HCT116 (cell line): ENCODE measurements at regions not wholly inside any gene's neighbourhood (a gene's known extent, or its start where the extent isn't known, plus 50 kb on each side); places are given as distances from the start of the nearest gene placed in this dataset.
"Not testable (repeated sequence)": the region's sequence is repeated elsewhere in the genome, so short reads cannot be mapped to it uniquely, and the experiment has no call there.

ENCODE experiments used
- ATAC-seq: fragments of 200-7000 bp; cut with Tn5 transposase; 2 replicates; pipeline ENCODE4 v1.9.1; 2020; ENCODE audit warnings: mild to moderate bottlenecking, moderate library complexity
- BruUV-seq: library from RNA; stranded (reverse); fragments of 400-500 nt; replicated peaks from 2 replicates; lab custom pipeline; 2021; lab: Mats Ljungman, UMichigan
- CTCF ChIA-PET: fragments of 300-600 bp; sonication (Branson Sonifier 250); formaldehyde crosslinking; loops from one replicate; lab custom pipeline; 2021; ENCODE audit warnings: antibody characterized with exemption; lab: Charles Lee
- POLR2A ChIA-PET: fragments of 300-600, 350-600 bp; sonication (Branson Sonifier 250); formaldehyde crosslinking; loops from one replicate; lab custom pipeline; 2021; ENCODE audit warnings: antibody characterized with exemption; lab: Charles Lee
- RAD21 ChIA-PET, 2 experiments: fragments of 300-600 bp; sonication (Branson Sonifier 250); formaldehyde crosslinking; loops; one replicate each; lab custom pipeline; 2023; ENCODE audit warnings: low total read pairs in 2 of 2; ENCODE audit not compliant: uncharacterized antibody in 2 of 2, unreplicated experiment in 2 of 2, low non-redundant PET in 1 of 2; lab: Charles Lee
- DNase-seq: peaks from one replicate; pipeline ENCODE4 v3.0.0-alpha.2; 2010; ENCODE audit warnings: low read depth, low spot score
- H2AFZ ChIP-seq: fragments of 200-600 bp; shearing (Covaris generic), sonication (generic); 2 replicates; pipeline ENCODE4 v1.6.1; 2017; ENCODE audit warnings: low read depth, mixed run types, mixed read lengths, antibody characterized with exemption, low read length; ENCODE audit not compliant: poor library complexity, severe bottlenecking
- H3K27ac ChIP-seq: 2 replicates; pipeline ENCODE4 v1.5.1; 2012; ENCODE audit warnings: low read depth, low read length
- H3K27me3 ChIP-seq: fragments of 200-600 bp; sonication (generic); 2 replicates; pipeline ENCODE4 v1.6.1; 2016; ENCODE audit warnings: mixed run types, low read length, mixed read lengths; ENCODE audit not compliant: insufficient read depth
- H3K36me3 ChIP-seq, 2 experiments: fragments of 200-500 bp in 1 of 2; fragments of 200-600 bp in 1 of 2; sonication (Bioruptor generic) in 1 of 2; sonication (generic) in 1 of 2; 2 replicates each; pipeline versions ENCODE4 v1.5.1 to v1.6.1; 2014 to 2016; ENCODE audit warnings: low read length in 2 of 2, inconsistent platforms in 1 of 2, mixed read lengths in 1 of 2, mixed run types in 1 of 2; ENCODE audit not compliant: insufficient read depth in 2 of 2, control insufficient read depth in 1 of 2
- H3K4me1 ChIP-seq, 2 experiments: fragments of 200-600 bp in 1 of 2; sonication (generic) in 1 of 2; 2 replicates each; pipeline versions ENCODE4 v1.5.1 to v1.6.1; 2012 to 2017; ENCODE audit warnings: low read length in 2 of 2, inconsistent platforms in 1 of 2, mild to moderate bottlenecking in 1 of 2, mixed read lengths in 1 of 2, mixed run types in 1 of 2, moderate library complexity in 1 of 2; ENCODE audit not compliant: insufficient read depth in 2 of 2, control insufficient read depth in 1 of 2
- H3K4me2 ChIP-seq: fragments of 200-600 bp; sonication (generic); 2 replicates; pipeline ENCODE4 v1.6.1; 2017; ENCODE audit warnings: mixed run types, low read length, mixed read lengths
- H3K4me3 ChIP-seq, 2 experiments: fragments of 200-600 bp in 1 of 2; sonication (generic) in 1 of 2; replicated peaks in 1 of 2; 2 replicates each; pipeline ENCODE4 v1.5.1; 2011 to 2016; ENCODE audit warnings: low read length in 2 of 2, control low read depth in 1 of 2, low read depth in 1 of 2, mild to moderate bottlenecking in 1 of 2, mixed read lengths in 1 of 2, mixed run types in 1 of 2
- H3K79me2 ChIP-seq: fragments of 200-600 bp; sonication (generic); 2 replicates; pipeline ENCODE4 v1.6.1; 2017; ENCODE audit warnings: mild to moderate bottlenecking, mixed run types, low read length, moderate library complexity, mixed read lengths; ENCODE audit not compliant: insufficient read depth
- H3K9ac ChIP-seq: fragments of 200-600 bp; sonication (generic); 2 replicates; pipeline ENCODE4 v1.6.1; 2016; ENCODE audit warnings: low read length, mixed read lengths
- H3K9me2 ChIP-seq: fragments of 200-600 bp; sonication (generic), shearing (Covaris generic); 2 replicates; pipeline ENCODE4 v1.6.1; 2017; ENCODE audit warnings: mixed run types, mild to moderate bottlenecking, moderate library complexity; ENCODE audit not compliant: insufficient read depth
- H3K9me3 ChIP-seq, 2 experiments: fragments of 200-500 bp in 1 of 2; fragments of 200-600 bp in 1 of 2; sonication (Bioruptor generic) in 1 of 2; sonication (generic) in 1 of 2; 2 replicates each; pipeline ENCODE4 v1.6.1; 2014 to 2017; ENCODE audit warnings: low read length in 2 of 2, mixed read lengths in 2 of 2, inconsistent platforms in 1 of 2, low read depth in 1 of 2, mild to moderate bottlenecking in 1 of 2, mixed run types in 1 of 2, moderate library complexity in 1 of 2; ENCODE audit not compliant: control insufficient read depth in 1 of 2, insufficient read depth in 1 of 2
- H4K20me1 ChIP-seq: fragments of 200-600 bp; sonication (generic), shearing (Covaris generic); 2 replicates; pipeline ENCODE4 v1.6.1; 2017; ENCODE audit warnings: mixed run types, mild to moderate bottlenecking, moderate library complexity; ENCODE audit not compliant: insufficient read depth
- CBX3 ChIP-seq: IDR thresholded peaks from 2 replicates; pipeline ENCODE4 v1.6.1; 2012; ENCODE audit warnings: low read depth
- POLR2A ChIP-seq: IDR thresholded peaks from 2 replicates; pipeline ENCODE4 v1.7.0; 2011; ENCODE audit warnings: borderline replicate concordance; ENCODE audit not compliant: insufficient read depth, insufficient read length; ENCODE audit errors: extremely low read depth
- ZNF274 ChIP-seq: fragments of 200-500 bp; sonication (Bioruptor generic); IDR thresholded peaks from 2 replicates; pipeline ENCODE4 v1.6.1; 2014; ENCODE audit warnings: mild to moderate bottlenecking, low read depth, low read length, inconsistent platforms
- intact Hi-C: fragments of 100-400 bp; cut with micrococcal nuclease; formaldehyde crosslinking; loops from 2 replicates; pipeline ENCODE4 v1.10.0; 2022

GRCh38 chr1:87433101-87433500, 104.4 kb downstream of the LMO4 start:
- BruUV-seq, DNase-seq, H3K27ac ChIP-seq, H4K20me1 ChIP-seq, ATAC-seq, H3K9ac ChIP-seq, H3K36me3 ChIP-seq, CTCF ChIA-PET, H3K4me1 ChIP-seq, RAD21 ChIA-PET, H3K9me3 ChIP-seq, H3K4me2 ChIP-seq, H3K4me3 ChIP-seq, H3K27me3 ChIP-seq, H3K79me2 ChIP-seq, intact Hi-C loops, POLR2A ChIA-PET, H2AFZ ChIP-seq, H3K9me2 ChIP-seq: not testable (repeated sequence)

- H3K9me2 ChIP-seq = no peaks in the 10 kb centered on the region
- ATAC-seq (no peak), DNase-seq (no peak)
- POLR2A ChIA-PET = no interaction called here
- H3K9me3 ChIP-seq = no peaks in the 10 kb centered on the region
- RAD21 ChIA-PET = no interaction called here
- H3K4me1 ChIP-seq = no peaks in the 10 kb centered on the region
- no peaks in the 10 kb centered on the region for H3K27me3 ChIP-seq
- no peaks in the 10 kb centered on the region for H3K79me2 ChIP-seq
- no peak overlapping the region for H2AFZ ChIP-seq
- intact Hi-C loops = no loop called here
- H4K20me1 ChIP-seq = no peaks in the 10 kb centered on the region
- CTCF ChIA-PET = no interaction called here
- H3K36me3 ChIP-seq = no peaks in the 10 kb centered on the region
- H3K9ac ChIP-seq = no peak overlapping the region
- no TSS peak for BruUV-seq
- TF ChIP-seq CBX3 (no peak), POLR2A (no peak), ZNF274 (no peak)
- H3K4me2 ChIP-seq = no peak overlapping the region
- H3K27ac ChIP-seq = no peak overlapping the region
- H3K4me3 ChIP-seq = no peak overlapping the region
Observed at GRCh38 chr1:87435484-87435883, 106.8 kb downstream of the LMO4 start.

- not testable (repeated sequence) for H3K9ac ChIP-seq
Observed at GRCh38 chr1:87436115-87436514, 107.4 kb downstream of the LMO4 start.

More at GRCh38 chr1:87436115-87436514, 107.4 kb downstream of the LMO4 start:
- H3K4me2 ChIP-seq, H3K79me2 ChIP-seq, H3K27me3 ChIP-seq, CTCF ChIA-PET, RAD21 ChIA-PET, POLR2A ChIA-PET, H3K9me3 ChIP-seq, H3K27ac ChIP-seq, H3K36me3 ChIP-seq, DNase-seq, intact Hi-C loops, H3K4me1 ChIP-seq, H2AFZ ChIP-seq, H3K9me2 ChIP-seq, ATAC-seq, H3K4me3 ChIP-seq, H4K20me1 ChIP-seq, BruUV-seq: not testable (repeated sequence)
